ENCODE measurements at regions not wholly inside any gene's neighbourhood (a gene's known extent, or its start where the extent isn't known, plus 50 kb on each side); places are given as distances from the start of the nearest gene placed in this dataset.

- intact Hi-C loops (cut with micrococcal nuclease; ENCODE audit: unreplicated experiment): no loop called here
- no TSS peak for BruUV-seq (replicated peaks)
- H3K4me1 ChIP-seq (replicated peaks; ENCODE audit: insufficient read depth): no peaks in the 10 kb centered on the region
- ChIA-PET POLR2A (ENCODE audit: unreplicated experiment) (no interaction called here), CTCF (no interaction called here)
- no peaks in the 10 kb centered on the region for H3K36me3 ChIP-seq (ENCODE audit: low read depth)
- DNase-seq: no peak
- no peak overlapping the region for H2AFZ ChIP-seq
- no peaks in the 10 kb centered on the region for H3K27me3 ChIP-seq (ENCODE audit: insufficient read depth, low read depth)
- H3K79me2 ChIP-seq (ENCODE audit: low read depth): no peaks in the 10 kb centered on the region
- no peak overlapping the region for H3K4me3 ChIP-seq
- H4K20me1 ChIP-seq (ENCODE audit: insufficient read depth): no peaks in the 10 kb centered on the region
- H3K4me2 ChIP-seq: no peak overlapping the region
- TF ChIP-seq CTCF (conservative IDR thresholded peaks at IDR 0.05) (no peak), EZH2 (IDR thresholded peaks at IDR 0.05; ENCODE audit: low read depth) (no peak)
- no peak overlapping the region for H3K27ac ChIP-seq
- H3K9me2 ChIP-seq (ENCODE audit: insufficient read depth): no peaks in the 10 kb centered on the region
- no peaks in the 10 kb centered on the region for H3F3A ChIP-seq (ENCODE audit: insufficient read depth, low read depth)
- no peaks in the 10 kb centered on the region for H3K9me3 ChIP-seq (ENCODE audit: insufficient read depth, low read depth)
These were observed 272.2 kb upstream of the RARB start for GRCh38 chr3:25155652-25156471.

GRCh38 chr3:25156626-25157025, 271.4 kb upstream of the RARB start:
- Histone ChIP-seq H3K4me3 (no peak overlapping the region), H3K9me3 (ENCODE audit: insufficient read depth, low read depth) (no peaks in the 10 kb centered on the region), H3F3A (ENCODE audit: insufficient read depth, low read depth) (no peaks in the 10 kb centered on the region), H3K27me3 (ENCODE audit: insufficient read depth, low read depth) (no peaks in the 10 kb centered on the region), H3K9me2 (ENCODE audit: insufficient read depth) (no peaks in the 10 kb centered on the region), H3K4me1 (replicated peaks; ENCODE audit: insufficient read depth) (no peaks in the 10 kb centered on the region), H3K4me2 (peak overlapping the region; percentile 26; the same call in 1 of the 2 replicates), H3K79me2 (ENCODE audit: low read depth) (no peaks in the 10 kb centered on the region), H3K36me3 (ENCODE audit: low read depth) (no peaks in the 10 kb centered on the region), H2AFZ (0 out of 2 replicates have a peak overlapping the region, but pooled peaks have one; percentile 17), H4K20me1 (ENCODE audit: insufficient read depth) (no peaks in the 10 kb centered on the region), H3K27ac (no peak overlapping the region)
- BruUV-seq (replicated peaks): no TSS peak
- no peak for TF ChIP-seq EZH2 (IDR thresholded peaks at IDR 0.05; ENCODE audit: low read depth)
- no peak for TF ChIP-seq CTCF (conservative IDR thresholded peaks at IDR 0.05)
- DNase-seq: peak; percentile 6 to 38
- CTCF ChIA-PET: interaction anchor here (0.7 kb wide), 1 partner anchor 896 kb away, joined by 5 read pairs; no protein-coding TSS in a partner anchor
- intact Hi-C loops (cut with micrococcal nuclease; ENCODE audit: unreplicated experiment): no loop called here
- POLR2A ChIA-PET (ENCODE audit: unreplicated experiment): interaction anchor here (0.6 kb wide), 1 partner anchor 227 kb away, joined by 15 read pairs; no protein-coding TSS in a partner anchor

GRCh38 chr3:25165306-25165705, 262.8 kb upstream of the RARB start:
- intact Hi-C loops (cut with micrococcal nuclease; ENCODE audit: unreplicated experiment): no loop called here
- no peaks in the 10 kb centered on the region for H3K36me3 ChIP-seq (ENCODE audit: low read depth)
- H3K4me3 ChIP-seq: no peak overlapping the region
- no peak for DNase-seq
- BruUV-seq (replicated peaks): no TSS peak
- H3F3A ChIP-seq (ENCODE audit: insufficient read depth, low read depth): no peaks in the 10 kb centered on the region
- CTCF ChIA-PET: no interaction called here
- H3K4me1 ChIP-seq (replicated peaks; ENCODE audit: insufficient read depth): no peaks in the 10 kb centered on the region
- H3K4me2 ChIP-seq: no peak overlapping the region
- no peak overlapping the region for H3K27ac ChIP-seq
- H3K27me3 ChIP-seq (ENCODE audit: insufficient read depth, low read depth): no peaks in the 10 kb centered on the region
- TF ChIP-seq CTCF (conservative IDR thresholded peaks at IDR 0.05) (no peak), EZH2 (IDR thresholded peaks at IDR 0.05; ENCODE audit: low read depth) (no peak)
- H2AFZ ChIP-seq: peak overlapping the region; percentile 30; the same call in 1 of the 2 replicates
- H3K9me3 ChIP-seq (ENCODE audit: insufficient read depth, low read depth): no peaks in the 10 kb centered on the region
- no peaks in the 10 kb centered on the region for H3K79me2 ChIP-seq (ENCODE audit: low read depth)
- POLR2A ChIA-PET (ENCODE audit: unreplicated experiment): no interaction called here
- H4K20me1 ChIP-seq (ENCODE audit: insufficient read depth): no peaks in the 10 kb centered on the region
- H3K9me2 ChIP-seq (ENCODE audit: insufficient read depth): no peaks in the 10 kb centered on the region

Measured in PC-9 (cell line).